ENCODE measurements at regions not wholly inside any gene's neighbourhood (a gene's known extent, or its start where the extent isn't known, plus 50 kb on each side); places are given as distances from the start of the nearest gene placed in this dataset.

DNA sequence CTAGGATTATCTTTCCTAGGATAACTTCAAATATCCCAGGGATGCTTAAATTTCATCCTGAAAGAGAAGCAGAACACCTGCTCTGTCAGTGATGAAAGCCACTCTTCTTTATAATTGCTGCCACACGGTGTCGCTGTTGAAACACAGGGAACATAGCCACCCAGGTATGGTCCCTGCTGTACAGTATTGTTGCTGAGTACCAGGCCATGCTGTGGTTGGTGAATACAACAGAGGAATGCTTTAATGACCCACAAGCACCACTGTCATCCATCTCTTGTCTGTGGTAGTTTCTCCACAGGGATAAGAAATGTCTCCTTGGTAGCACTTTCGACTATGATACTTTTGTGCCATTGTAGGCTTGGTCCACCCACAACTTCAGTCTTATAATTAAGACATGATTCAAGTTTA is 70.6 kb upstream of the STARD3NL start (continued):
- TF ChIP-seq HNRNPL (IDR thresholded peaks at IDR 0.05; ENCODE audit: low read depth, low read length) = no peak

DNA sequence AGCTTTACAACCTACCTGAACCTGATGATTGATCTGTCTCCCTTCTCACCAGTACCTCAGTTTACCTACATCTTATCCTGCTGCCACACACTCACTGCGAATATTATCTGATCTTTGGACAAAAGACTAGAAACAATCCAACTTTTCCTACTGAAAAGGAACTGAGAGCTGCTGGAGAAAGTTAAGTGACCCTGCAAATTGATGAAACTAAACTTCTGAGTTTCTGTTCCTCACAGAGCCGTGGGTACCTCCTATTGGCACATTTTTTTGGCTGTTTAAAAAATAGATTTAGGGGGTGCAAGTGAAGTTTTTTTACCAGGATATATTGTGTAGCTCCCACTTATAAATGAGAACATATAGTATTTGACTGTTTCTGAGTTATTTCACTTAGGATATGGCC is 66.0 kb upstream of the STARD3NL start:
- intact Hi-C loops (cut with micrococcal nuclease) (no loop called here), in situ Hi-C loops (cut with MboI) (no loop called here)
- ChIA-PET CTCF (ENCODE audit: low intra/inter-chr PET ratio) (no interaction called here), POLR2A (no interaction called here)
- TF ChIP-seq DDX20 (tag; IDR thresholded peaks at IDR 0.05; ENCODE audit: low read depth) (no peak), CREM (IDR thresholded peaks at IDR 0.05; ENCODE audit: low read depth) (no peak), ETV1 (tag; conservative IDR thresholded peaks at IDR 0.05; ENCODE audit: low read depth) (no peak), ZNF707 (CRISPR knock-in tag; conservative IDR thresholded peaks at IDR 0.05) (no peak), CBX3 (IDR thresholded peaks at IDR 0.05; ENCODE audit: borderline replicate concordance in 1 of 2, low read length in 2 of 2) (no peak), ARHGAP35 (IDR thresholded peaks at IDR 0.05; ENCODE audit: partially characterized antibody) (no peak), ZNF408 (CRISPR knock-in tag; IDR thresholded peaks at IDR 0.05; ENCODE audit: low read depth) (no peak), CEBPB (tag; IDR thresholded peaks at IDR 0.05) (no peak), MYBL2 (IDR thresholded peaks at IDR 0.05; ENCODE audit: low read depth) (no peak), MYBL2 (CRISPR knock-in tag; IDR thresholded peaks at IDR 0.05; ENCODE audit: borderline replicate concordance) (no peak)
- TF ChIP-seq, protein P1, sequence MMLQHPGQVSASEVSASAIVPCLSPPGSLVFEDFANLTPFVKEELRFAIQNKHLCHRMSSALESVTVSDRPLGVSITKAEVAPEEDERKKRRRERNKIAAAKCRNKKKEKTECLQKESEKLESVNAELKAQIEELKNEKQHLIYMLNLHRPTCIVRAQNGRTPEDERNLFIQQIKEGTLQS (IDR thresholded peaks at IDR 0.05) = no peak
- TF ChIP-seq, protein P1 (CRISPR knock-in tag; conservative IDR thresholded peaks at IDR 0.05) = no peak
- TF ChIP-seq, protein P2, sequence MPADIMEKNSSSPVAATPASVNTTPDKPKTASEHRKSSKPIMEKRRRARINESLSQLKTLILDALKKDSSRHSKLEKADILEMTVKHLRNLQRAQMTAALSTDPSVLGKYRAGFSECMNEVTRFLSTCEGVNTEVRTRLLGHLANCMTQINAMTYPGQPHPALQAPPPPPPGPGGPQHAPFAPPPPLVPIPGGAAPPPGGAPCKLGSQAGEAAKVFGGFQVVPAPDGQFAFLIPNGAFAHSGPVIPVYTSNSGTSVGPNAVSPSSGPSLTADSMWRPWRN (IDR thresholded peaks at IDR 0.05; ENCODE audit: low read depth) = no peak
- TF ChIP-seq, protein P3, sequence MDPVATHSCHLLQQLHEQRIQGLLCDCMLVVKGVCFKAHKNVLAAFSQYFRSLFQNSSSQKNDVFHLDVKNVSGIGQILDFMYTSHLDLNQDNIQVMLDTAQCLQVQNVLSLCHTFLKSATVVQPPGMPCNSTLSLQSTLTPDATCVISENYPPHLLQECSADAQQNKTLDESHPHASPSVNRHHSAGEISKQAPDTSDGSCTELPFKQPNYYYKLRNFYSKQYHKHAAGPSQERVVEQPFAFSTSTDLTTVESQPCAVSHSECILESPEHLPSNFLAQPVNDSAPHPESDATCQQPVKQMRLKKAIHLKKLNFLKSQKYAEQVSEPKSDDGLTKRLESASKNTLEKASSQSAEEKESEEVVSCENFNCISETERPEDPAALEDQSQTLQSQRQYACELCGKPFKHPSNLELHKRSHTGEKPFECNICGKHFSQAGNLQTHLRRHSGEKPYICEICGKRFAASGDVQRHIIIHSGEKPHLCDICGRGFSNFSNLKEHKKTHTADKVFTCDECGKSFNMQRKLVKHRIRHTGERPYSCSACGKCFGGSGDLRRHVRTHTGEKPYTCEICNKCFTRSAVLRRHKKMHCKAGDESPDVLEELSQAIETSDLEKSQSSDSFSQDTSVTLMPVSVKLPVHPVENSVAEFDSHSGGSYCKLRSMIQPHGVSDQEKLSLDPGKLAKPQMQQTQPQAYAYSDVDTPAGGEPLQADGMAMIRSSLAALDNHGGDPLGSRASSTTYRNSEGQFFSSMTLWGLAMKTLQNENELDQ (CRISPR knock-in tag; IDR thresholded peaks at IDR 0.05; ENCODE audit: borderline replicate concordance) = no peak
- TF ChIP-seq, protein P4, sequence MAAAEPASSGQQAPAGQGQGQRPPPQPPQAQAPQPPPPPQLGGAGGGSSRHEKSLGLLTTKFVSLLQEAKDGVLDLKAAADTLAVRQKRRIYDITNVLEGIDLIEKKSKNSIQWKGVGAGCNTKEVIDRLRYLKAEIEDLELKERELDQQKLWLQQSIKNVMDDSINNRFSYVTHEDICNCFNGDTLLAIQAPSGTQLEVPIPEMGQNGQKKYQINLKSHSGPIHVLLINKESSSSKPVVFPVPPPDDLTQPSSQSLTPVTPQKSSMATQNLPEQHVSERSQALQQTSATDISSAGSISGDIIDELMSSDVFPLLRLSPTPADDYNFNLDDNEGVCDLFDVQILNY (CRISPR knock-in tag; IDR thresholded peaks at IDR 0.05) = no peak
- no peak for ATAC-seq
- H3K79me2 ChIP-seq (ENCODE audit: control insufficient read depth, insufficient read depth, low read length) = no peaks in the 10 kb centered on the region
- H3K4me1 ChIP-seq (replicated peaks in 1 of 2; ENCODE audit: control insufficient read depth in 2 of 2, insufficient read depth in 2 of 2, low read length in 2 of 2) = no peaks in the 10 kb centered on the region
- no peaks in the 10 kb centered on the region for H4K20me1 ChIP-seq (replicated peaks; ENCODE audit: control insufficient read depth, insufficient read depth, low read length)
- H3K27me3 ChIP-seq (ENCODE audit: control insufficient read depth in 2 of 2, insufficient read depth in 2 of 2, low read length in 2 of 2) = no peaks in the 10 kb centered on the region; a peak in 1 of 5 replicates
- no peak for DNase-seq (ENCODE audit: extremely low read depth in 1 of 4, low spot score in 3 of 4)
- no peak overlapping the region for H3K4me2 ChIP-seq (ENCODE audit: insufficient read depth, low read length)
- no peaks in the 10 kb centered on the region for H3K9me1 ChIP-seq (ENCODE audit: control insufficient read depth, insufficient read depth, low read length)
- no peak overlapping the region for H2AFZ ChIP-seq (ENCODE audit: low read depth, low read length)
- H3K9me3 ChIP-seq (replicated peaks; ENCODE audit: control insufficient read depth, insufficient read depth, low read depth, low read length) = no peaks in the 10 kb centered on the region
- no TSS peak for BruUV-seq (replicated peaks)
- no peak for FAIRE-seq
- H3K4me3 ChIP-seq = no peak overlapping the region
- 4% methylated on average over 2 of the region's 2 CpGs for WGBS (ENCODE audit: insufficient coverage, low coverage, missing lambda C conversion rate)
- no peak overlapping the region for H3K27ac ChIP-seq (ENCODE audit: extremely low read depth, low read depth, low read length)
- H3K36me3 ChIP-seq (ENCODE audit: control insufficient read depth, insufficient read depth, low read length) = no peaks in the 10 kb centered on the region
- no peak overlapping the region for H3K9ac ChIP-seq (ENCODE audit: insufficient read depth in 1 of 2, low read depth in 2 of 2, low read length in 2 of 2)
